MCF 10A (cell line): ENCODE measurements at regions not wholly inside any gene's neighbourhood (a gene's known extent, or its start where the extent isn't known, plus 50 kb on each side); places are given as distances from the start of the nearest gene placed in this dataset.

Source experiments
- BruUV-seq: library from RNA; stranded (reverse); fragments of 400-500 nt; replicated peaks from 2 replicates; lab custom pipeline; 2021; lab: Mats Ljungman, UMichigan
- CTCF ChIA-PET: fragments of 300-600 bp; sonication (Branson Sonifier 250); formaldehyde crosslinking; extraction: SDS; loops from one replicate; lab custom pipeline; 2021; ENCODE audit warnings: antibody characterized with exemption, inconsistent platforms; lab: Yijun Ruan, JAX
- POLR2A ChIA-PET: fragments of 300-600, 350-650 bp; sonication (Branson Sonifier 250); formaldehyde crosslinking; extraction: SDS; loops from one replicate; lab custom pipeline; 2020; ENCODE audit warnings: antibody characterized with exemption, inconsistent platforms; lab: Yijun Ruan, JAX
- DNase-seq: peaks from one replicate; pipeline ENCODE4 v3.0.0-alpha.2; 2018; ENCODE audit not compliant: unreplicated experiment
- H3K27ac Mint-ChIP-seq: one replicate; pipeline ENCODE4 v1.8.0; 2022; ENCODE audit warnings: mild to moderate bottlenecking, low read depth, mixed read lengths; ENCODE audit not compliant: unreplicated experiment
- H3K27me3 Mint-ChIP-seq: one replicate; pipeline ENCODE4 v1.8.0; 2022; ENCODE audit warnings: mixed read lengths; ENCODE audit not compliant: insufficient read depth, unreplicated experiment
- H3K36me3 Mint-ChIP-seq: one replicate; pipeline ENCODE4 v1.8.0; 2022; ENCODE audit warnings: mild to moderate bottlenecking, moderate library complexity, mixed read lengths; ENCODE audit not compliant: insufficient read depth, unreplicated experiment
- H3K4me1 Mint-ChIP-seq: one replicate; pipeline ENCODE4 v1.8.0; 2022; ENCODE audit warnings: mixed read lengths; ENCODE audit not compliant: insufficient read depth, unreplicated experiment
- H3K4me3 Mint-ChIP-seq: one replicate; pipeline ENCODE4 v1.8.0; 2022; ENCODE audit warnings: mild to moderate bottlenecking, moderate library complexity, mixed read lengths; ENCODE audit not compliant: unreplicated experiment
- H3K9me3 Mint-ChIP-seq: one replicate; pipeline ENCODE4 v1.8.0; 2022; ENCODE audit warnings: mixed read lengths; ENCODE audit not compliant: unreplicated experiment
- CTCF ChIP-seq: fragments of 200-600 bp; IDR thresholded peaks from one replicate; pipeline ENCODE4 v1.8.0; 2022; ENCODE audit warnings: antibody characterized with exemption, mild to moderate bottlenecking; ENCODE audit not compliant: unreplicated experiment
- intact Hi-C: fragments of 100-400 bp; cut with micrococcal nuclease; formaldehyde crosslinking; loops from 2 replicates; pipeline ENCODE4 v1.14.1; 2022

GRCh38 chr7:25949736-25950487 lies 202.1 kb upstream of the NFE2L3 start:
- TF ChIP-seq CTCF, result no peak
- no TSS peak for BruUV-seq
- peak overlapping the region; percentile 86 for H3K27ac Mint-ChIP-seq
- peak overlapping the region; percentile 85 for H3K4me3 Mint-ChIP-seq
- ChIA-PET CTCF (interaction anchor here (0.6 to 1.8 kb wide), 5 partner anchors 10 to 247 kb away, joined by 3 to 5 read pairs (median 4); no protein-coding TSS in a partner anchor), POLR2A (interaction anchor here (0.7 to 1.9 kb wide), 5 partner anchors 9 to 251 kb away, joined by 3 to 13 read pairs (median 3); partner anchors contain the start of gene CBX3)
- H3K36me3 Mint-ChIP-seq, result peaks cover 5% of the 10 kb centered on the region
- DNase-seq, result no peak
- H3K4me1 Mint-ChIP-seq, result peaks cover 21% of the 10 kb centered on the region
- peaks cover 7% of the 10 kb centered on the region for H3K9me3 Mint-ChIP-seq
- intact Hi-C loops, result loop anchor here (2.0 to 5.0 kb wide), 3 partner anchors 57 to 247 kb away; no protein-coding TSS in a partner anchor
- no peaks in the 10 kb centered on the region for H3K27me3 Mint-ChIP-seq

DNA sequence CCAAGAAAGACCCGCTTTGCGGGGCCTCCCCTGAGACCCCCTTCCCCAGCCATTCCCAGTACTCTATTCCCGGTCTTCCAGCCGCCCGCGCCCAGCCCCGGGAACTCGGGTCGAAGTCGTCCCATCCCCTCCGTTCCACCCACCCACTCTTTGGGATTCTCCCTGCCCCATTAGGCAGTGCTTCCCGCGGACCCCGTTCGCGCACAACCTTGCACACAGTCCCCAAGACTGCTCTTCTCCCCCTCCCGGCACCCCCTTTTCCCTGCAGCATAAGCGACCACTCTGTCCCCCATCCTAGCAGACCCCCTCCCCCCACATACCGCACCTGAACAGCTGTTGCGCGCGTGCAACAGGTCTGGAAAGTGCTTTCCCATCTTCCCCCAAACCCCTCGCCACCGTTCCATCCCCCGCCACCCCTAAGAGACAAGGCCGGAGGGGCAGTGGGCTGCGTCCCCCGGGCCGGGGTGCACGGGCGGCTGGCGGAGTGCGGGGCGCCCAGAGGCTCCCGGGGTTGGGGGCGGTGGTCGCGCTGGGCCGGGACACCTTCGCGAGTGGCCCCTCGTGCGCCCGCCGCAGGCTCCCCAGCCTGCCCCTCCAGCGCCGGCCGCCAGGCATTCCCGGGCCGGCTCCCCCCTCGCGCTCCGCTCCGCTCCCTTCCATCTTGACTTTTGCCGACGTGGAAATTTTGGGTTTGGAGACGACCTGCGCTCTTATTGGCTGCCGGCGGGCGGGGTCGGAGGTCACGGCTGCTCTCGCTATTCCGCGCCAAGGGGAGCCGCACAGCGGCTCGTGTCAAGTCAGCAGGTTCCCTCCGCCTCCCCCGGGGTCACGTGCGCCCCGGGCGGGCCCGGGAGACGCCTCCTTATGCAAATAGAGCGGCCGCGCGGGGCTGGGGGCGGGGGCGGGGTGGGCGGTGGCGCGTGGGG lies 201.2 kb upstream of the NFE2L3 start:
- no peak for TF ChIP-seq CTCF
- peaks cover 12% of the 10 kb centered on the region for H3K4me1 Mint-ChIP-seq
- intact Hi-C loops, result loop anchor here (2.0 to 5.0 kb wide), 3 partner anchors 58 to 247 kb away; no protein-coding TSS in a partner anchor
- peak; percentile 90 for DNase-seq
- no TSS peak for BruUV-seq
- peak overlapping the region; percentile 85 for H3K4me3 Mint-ChIP-seq
- H3K36me3 Mint-ChIP-seq, result peaks cover 5% of the 10 kb centered on the region
- CTCF ChIA-PET, result interaction anchor here (0.9 to 1.8 kb wide), 2 partner anchors 11 to 138 kb away, joined by 3 to 5 read pairs; no protein-coding TSS in a partner anchor
- peaks cover 7% of the 10 kb centered on the region for H3K9me3 Mint-ChIP-seq
- POLR2A ChIA-PET, result interaction anchor here (0.6 to 1.9 kb wide), 8 partner anchors 10 to 250 kb away, joined by 3 to 13 read pairs (median 4); partner anchors contain the start of gene CBX3
- peak overlapping the region; percentile 86 for H3K27ac Mint-ChIP-seq
- H3K27me3 Mint-ChIP-seq, result peaks cover 5% of the 10 kb centered on the region

- no peak for DNase-seq
- no peak for TF ChIP-seq CTCF
- peaks cover 10% of the 10 kb centered on the region for H3K4me1 Mint-ChIP-seq
- POLR2A ChIA-PET, result interaction anchor here (0.6 to 1.2 kb wide), 7 partner anchors 11 to 1209 kb away, joined by 3 to 7 read pairs (median 4); no protein-coding TSS in a partner anchor
- CTCF ChIA-PET, result interaction anchor here (1.0 kb wide), 1 partner anchor 132 kb away, joined by 7 read pairs; no protein-coding TSS in a partner anchor
- H3K36me3 Mint-ChIP-seq, result peaks cover 5% of the 10 kb centered on the region
- peak overlapping the region; percentile 85 for H3K4me3 Mint-ChIP-seq
- peaks cover 14% of the 10 kb centered on the region for H3K27me3 Mint-ChIP-seq
- intact Hi-C loops, result loop anchor here (2.0 to 5.0 kb wide), 3 partner anchors 59 to 246 kb away; no protein-coding TSS in a partner anchor
- H3K9me3 Mint-ChIP-seq, result peaks cover 7% of the 10 kb centered on the region
- H3K27ac Mint-ChIP-seq, result peak overlapping the region; percentile 86
- no TSS peak for BruUV-seq
Measured at GRCh38 chr7:25951414-25952260, 200.4 kb upstream of the NFE2L3 start.
